ENCODE measurements at regions not wholly inside any gene's neighbourhood (a gene's known extent, or its start where the extent isn't known, plus 50 kb on each side); places are given as distances from the start of the nearest gene placed in this dataset.

GRCh38 chr14:40757376-40757950 lies 849.2 kb upstream of the LRFN5 start:
- Histone ChIP-seq H3K9me3 (ENCODE audit: low read depth, low read length) (no peaks in the 10 kb centered on the region), H3K27ac (no peak overlapping the region), H3K4me3 (no peak overlapping the region), H3K9ac (ENCODE audit: insufficient read length) (no peak overlapping the region), H3K36me3 (ENCODE audit: insufficient read depth, low read length) (no peaks in the 10 kb centered on the region)
- DNase-seq (ENCODE audit: low read depth, low spot score) = no peak
- TF ChIP-seq EZH2 (IDR thresholded peaks at IDR 0.05) (no peak), POLR2AphosphoS5 (IDR thresholded peaks at IDR 0.05; ENCODE audit: borderline replicate concordance, low read depth, low read length) (no peak)

- Histone ChIP-seq H3K4me3 (no peak overlapping the region), H3K9me3 (ENCODE audit: low read depth, low read length) (no peaks in the 10 kb centered on the region), H3K36me3 (ENCODE audit: insufficient read depth, low read length) (no peaks in the 10 kb centered on the region), H3K27ac (no peak overlapping the region), H3K9ac (ENCODE audit: insufficient read length) (no peak overlapping the region)
- DNase-seq (ENCODE audit: low read depth, low spot score) = no peak
- TF ChIP-seq POLR2AphosphoS5 (IDR thresholded peaks at IDR 0.05; ENCODE audit: borderline replicate concordance, low read depth, low read length) (no peak), FOXP2 (optimal IDR thresholded peaks at IDR 0.05; ENCODE audit: control extremely low read depth, extremely low read length, insufficient read depth) (no peak), EZH2 (IDR thresholded peaks at IDR 0.05) (no peak)
These were observed 873.5 kb upstream of the LRFN5 start for GRCh38 chr14:40733206-40733605.

- DNase-seq (ENCODE audit: low read depth, low spot score) = no peak
- Histone ChIP-seq H3K36me3 (ENCODE audit: insufficient read depth, low read length) (no peaks in the 10 kb centered on the region), H3K9me3 (ENCODE audit: low read depth, low read length) (no peaks in the 10 kb centered on the region), H3K4me3 (no peak overlapping the region), H3K9ac (ENCODE audit: insufficient read length) (no peak overlapping the region), H3K27ac (no peak overlapping the region)
- TF ChIP-seq POLR2AphosphoS5 (IDR thresholded peaks at IDR 0.05; ENCODE audit: borderline replicate concordance, low read depth, low read length) = no peak
- TF ChIP-seq EZH2 (IDR thresholded peaks at IDR 0.05) = no peak
- no peak for TF ChIP-seq FOXP2 (optimal IDR thresholded peaks at IDR 0.05; ENCODE audit: control extremely low read depth, extremely low read length, insufficient read depth)
These were observed 879.6 kb upstream of the LRFN5 start for GRCh38 chr14:40727107-40727506.

DNA sequence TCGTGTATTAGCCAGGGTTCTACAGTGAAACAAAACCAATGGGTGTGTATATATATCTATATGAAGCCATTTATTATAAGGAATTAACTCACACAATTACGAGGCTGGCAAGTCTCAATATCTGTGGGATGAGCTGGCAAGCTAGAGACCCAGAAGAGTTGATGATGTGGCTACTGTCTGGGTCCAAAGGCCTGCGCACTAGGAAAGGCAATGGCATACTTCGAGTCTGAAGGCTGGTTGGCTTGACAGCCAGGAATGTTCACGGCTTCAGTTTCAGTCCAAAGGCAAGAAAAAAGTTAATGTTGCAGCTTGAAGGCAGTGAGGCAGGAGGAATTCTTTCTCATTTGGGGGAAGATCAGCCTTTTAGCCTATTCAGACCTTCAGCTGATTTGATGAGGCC lies 893.3 kb upstream of the LRFN5 start:
- H3K9me3 ChIP-seq (ENCODE audit: low read depth, low read length) = no peaks in the 10 kb centered on the region
- no peak overlapping the region for H3K4me3 ChIP-seq
- DNase-seq (ENCODE audit: low read depth, low spot score) = no peak
- no peak overlapping the region for H3K9ac ChIP-seq (ENCODE audit: insufficient read length)
- no peak overlapping the region for H3K27ac ChIP-seq
- TF ChIP-seq EZH2 (IDR thresholded peaks at IDR 0.05) = no peak
- no peak for TF ChIP-seq POLR2AphosphoS5 (IDR thresholded peaks at IDR 0.05; ENCODE audit: borderline replicate concordance, low read depth, low read length)
- TF ChIP-seq FOXP2 (optimal IDR thresholded peaks at IDR 0.05; ENCODE audit: control extremely low read depth, extremely low read length, insufficient read depth) = no peak
- H3K36me3 ChIP-seq (ENCODE audit: insufficient read depth, low read length) = no peaks in the 10 kb centered on the region

DNA sequence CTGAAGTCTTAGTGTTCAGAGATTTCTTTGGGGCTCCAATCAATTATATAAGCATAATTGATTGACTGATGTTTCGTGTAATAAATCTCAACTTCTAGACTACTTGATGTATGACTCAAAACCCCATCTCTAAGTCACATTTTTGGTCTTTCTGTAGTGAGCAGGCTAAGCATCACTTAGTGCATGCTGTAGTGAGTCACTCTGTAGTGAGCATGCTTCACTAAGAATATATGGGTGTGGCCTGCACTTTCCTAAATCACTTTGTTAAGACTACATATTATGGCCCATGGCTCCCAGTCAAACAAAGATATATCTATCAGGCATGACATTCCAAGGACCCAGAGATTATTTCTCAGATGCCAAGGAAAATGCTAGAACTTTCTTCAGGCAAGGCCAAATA lies 909.4 kb upstream of the LRFN5 start:
- DNase-seq (ENCODE audit: low read depth, low spot score) = no peak
- no peak overlapping the region for H3K27ac ChIP-seq
- TF ChIP-seq FOXP2 (optimal IDR thresholded peaks at IDR 0.05; ENCODE audit: control extremely low read depth, extremely low read length, insufficient read depth) (no peak), EZH2 (IDR thresholded peaks at IDR 0.05) (no peak), POLR2AphosphoS5 (IDR thresholded peaks at IDR 0.05; ENCODE audit: borderline replicate concordance, low read depth, low read length) (no peak)
- H3K36me3 ChIP-seq (ENCODE audit: insufficient read depth, low read length) = no peaks in the 10 kb centered on the region
- no peak overlapping the region for H3K9ac ChIP-seq (ENCODE audit: insufficient read length)
- no peak overlapping the region for H3K4me3 ChIP-seq
- H3K9me3 ChIP-seq (ENCODE audit: low read depth, low read length) = no peaks in the 10 kb centered on the region

- Histone ChIP-seq H3K36me3 (ENCODE audit: insufficient read depth, low read length) (no peaks in the 10 kb centered on the region), H3K27ac (no peak overlapping the region), H3K9ac (ENCODE audit: insufficient read length) (no peak overlapping the region), H3K9me3 (ENCODE audit: low read depth, low read length) (no peaks in the 10 kb centered on the region), H3K4me3 (no peak overlapping the region)
- DNase-seq (ENCODE audit: low read depth, low spot score) = no peak
- TF ChIP-seq FOXP2 (optimal IDR thresholded peaks at IDR 0.05; ENCODE audit: control extremely low read depth, extremely low read length, insufficient read depth) = no peak
- no peak for TF ChIP-seq POLR2AphosphoS5 (IDR thresholded peaks at IDR 0.05; ENCODE audit: borderline replicate concordance, low read depth, low read length)
- TF ChIP-seq EZH2 (IDR thresholded peaks at IDR 0.05) = no peak
These were observed 912.7 kb upstream of the LRFN5 start for GRCh38 chr14:40694023-40694422.

- Histone ChIP-seq H3K4me3 (no peak overlapping the region), H3K27ac (no peak overlapping the region), H3K9ac (ENCODE audit: insufficient read length) (no peak overlapping the region), H3K36me3 (ENCODE audit: insufficient read depth, low read length) (no peaks in the 10 kb centered on the region), H3K9me3 (ENCODE audit: low read depth, low read length) (no peaks in the 10 kb centered on the region)
- TF ChIP-seq EZH2 (IDR thresholded peaks at IDR 0.05) = no peak
- TF ChIP-seq POLR2AphosphoS5 (IDR thresholded peaks at IDR 0.05; ENCODE audit: borderline replicate concordance, low read depth, low read length) = no peak
- TF ChIP-seq FOXP2 (optimal IDR thresholded peaks at IDR 0.05; ENCODE audit: control extremely low read depth, extremely low read length, insufficient read depth) = no peak
- no peak for DNase-seq (ENCODE audit: low read depth, low spot score)
These were observed 915.6 kb upstream of the LRFN5 start for GRCh38 chr14:40691066-40691465.

- Histone ChIP-seq H3K4me3 (no peak overlapping the region), H3K9ac (ENCODE audit: insufficient read length) (no peak overlapping the region), H3K36me3 (ENCODE audit: insufficient read depth, low read length) (no peaks in the 10 kb centered on the region), H3K9me3 (ENCODE audit: low read depth, low read length) (no peaks in the 10 kb centered on the region), H3K27ac (no peak overlapping the region)
- TF ChIP-seq EZH2 (IDR thresholded peaks at IDR 0.05) = no peak
- TF ChIP-seq POLR2AphosphoS5 (IDR thresholded peaks at IDR 0.05; ENCODE audit: borderline replicate concordance, low read depth, low read length) = no peak
- TF ChIP-seq FOXP2 (optimal IDR thresholded peaks at IDR 0.05; ENCODE audit: control extremely low read depth, extremely low read length, insufficient read depth) = no peak
- DNase-seq (ENCODE audit: low read depth, low spot score) = no peak
These were observed 920.9 kb upstream of the LRFN5 start for GRCh38 chr14:40685764-40686163.

DNA sequence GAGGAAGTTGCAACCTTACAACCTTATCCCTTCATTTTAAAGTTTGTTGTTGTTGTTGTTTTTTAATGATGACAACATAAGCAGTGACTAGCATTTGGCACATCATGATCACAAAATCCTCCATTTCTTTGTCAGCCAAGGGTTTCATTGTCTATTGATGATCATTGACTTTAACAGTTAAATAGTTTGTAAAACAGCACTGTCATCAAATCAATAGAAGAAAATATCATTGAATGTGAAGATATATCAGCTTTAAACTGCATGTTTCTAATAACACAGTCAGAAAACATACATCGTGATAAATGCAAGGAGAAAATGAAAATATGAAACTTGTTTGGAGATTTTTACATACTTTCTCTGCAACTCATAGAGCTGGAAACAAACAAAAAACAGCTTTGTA lies 922.3 kb upstream of the LRFN5 start:
- Histone ChIP-seq H3K4me3 (no peak overlapping the region), H3K9ac (ENCODE audit: insufficient read length) (no peak overlapping the region), H3K27ac (no peak overlapping the region), H3K9me3 (ENCODE audit: low read depth, low read length) (no peaks in the 10 kb centered on the region; the same call in 1 of the 2 replicates), H3K36me3 (ENCODE audit: insufficient read depth, low read length) (no peaks in the 10 kb centered on the region)
- TF ChIP-seq POLR2AphosphoS5 (IDR thresholded peaks at IDR 0.05; ENCODE audit: borderline replicate concordance, low read depth, low read length) (no peak), EZH2 (IDR thresholded peaks at IDR 0.05) (no peak)
- DNase-seq (ENCODE audit: low read depth, low spot score) = no peak
